CD4-positive, alpha-beta memory T cell (primary cell): ENCODE measurements at regions not wholly inside any gene's neighbourhood (a gene's known extent, or its start where the extent isn't known, plus 50 kb on each side); places are given as distances from the start of the nearest gene placed in this dataset.
A peak's percentile ranks its signal among the peaks of the same experiment; 100 is the strongest.

ENCODE experiments used
- CTCF ChIA-PET: fragments of 350-600 bp; sonication (Branson Sonifier 250); formaldehyde crosslinking; loops from one replicate; lab custom pipeline; 2021; ENCODE audit warnings: inconsistent platforms; ENCODE audit not compliant: partially characterized antibody; lab: Charles Lee
- POLR2A ChIA-PET: fragments of 350-600 bp; sonication (Branson Sonifier 250); formaldehyde crosslinking; loops from one replicate; lab custom pipeline; 2021; ENCODE audit not compliant: partially characterized antibody; lab: Charles Lee
- DNase-seq, 5 donors: peaks; one replicate each; pipeline versions ENCODE4 v3.0.0 to v3.0.0-alpha.2; 2020 to 2022; ENCODE audit warnings: mixed read lengths in 1 of 5
- H3K27ac ChIP-seq: one replicate; pipeline ENCODE4 v1.7.0; 2013; ENCODE audit warnings: low read depth, low read length
- H3K27me3 ChIP-seq: 2 replicates; pipeline ENCODE4 v1.7.0; 2013; ENCODE audit warnings: mild to moderate bottlenecking, low read length, moderate library complexity; ENCODE audit not compliant: insufficient read depth
- H3K36me3 ChIP-seq: 2 replicates; pipeline ENCODE4 v1.7.0; 2013; ENCODE audit warnings: mild to moderate bottlenecking, low read length, moderate library complexity; ENCODE audit not compliant: insufficient read depth
- H3K4me1 ChIP-seq: 2 replicates; pipeline ENCODE4 v1.7.0; 2013; ENCODE audit warnings: mild to moderate bottlenecking, low read length, moderate library complexity; ENCODE audit not compliant: insufficient read depth
- H3K4me3 ChIP-seq, 2 donors: one replicate each; pipeline ENCODE4 v1.7.0; 2013; ENCODE audit warnings: low read length in 2 of 2, mild to moderate bottlenecking in 1 of 2
- H3K9me3 ChIP-seq, 2 donors: one replicate each; pipeline ENCODE4 v1.7.0; 2013; ENCODE audit warnings: low read length in 2 of 2, control low read depth in 1 of 2; ENCODE audit not compliant: control insufficient read depth in 1 of 2
- H3K27ac Mint-ChIP-seq, 7 donors: one replicate each; pipeline ENCODE4 v1.8.0; 2020 to 2021; ENCODE audit warnings: mixed read lengths in 7 of 7, mild to moderate bottlenecking in 6 of 7, inconsistent platforms in 3 of 7, moderate library complexity in 3 of 7
- H3K27me3 Mint-ChIP-seq, 2 donors: one replicate each; pipeline ENCODE4 v1.8.0; 2020 to 2021; ENCODE audit warnings: mixed read lengths in 2 of 2
- H3K36me3 Mint-ChIP-seq, 2 donors: one replicate each; pipeline ENCODE4 v1.8.0; 2020 to 2021; ENCODE audit warnings: mixed read lengths in 2 of 2, inconsistent platforms in 1 of 2, mild to moderate bottlenecking in 1 of 2
- H3K4me1 Mint-ChIP-seq, 4 donors: one replicate each; pipeline ENCODE4 v1.8.0; 2020 to 2021; ENCODE audit warnings: mixed read lengths in 4 of 4, mild to moderate bottlenecking in 1 of 4
- H3K4me3 Mint-ChIP-seq, 8 donors: one replicate each; pipeline ENCODE4 v1.8.0; 2020 to 2021; ENCODE audit warnings: mixed read lengths in 8 of 8, mild to moderate bottlenecking in 7 of 8, moderate library complexity in 6 of 8, inconsistent platforms in 3 of 8
- H3K9me3 Mint-ChIP-seq, 8 donors: one replicate each; pipeline ENCODE4 v1.8.0; 2020 to 2021; ENCODE audit warnings: mixed read lengths in 8 of 8, mild to moderate bottlenecking in 5 of 8, inconsistent platforms in 3 of 8, moderate library complexity in 1 of 8
- intact Hi-C: fragments of 100-400 bp; cut with micrococcal nuclease; formaldehyde crosslinking; loops from one replicate; pipeline ENCODE4 v1.15.1; 2023

- H3K4me1 ChIP-seq, result peaks cover 25% of the 10 kb centered on the region
Observed at GRCh38 chr9:20205821-20206220, 416.5 kb downstream of the MLLT3 start.

GRCh38 chr9:20200991-20201431, 412.2 kb upstream of the SLC24A2 start:
- ChIA-PET POLR2A (no interaction called here), CTCF (no interaction called here)
- Mint-ChIP-seq H3K36me3 (peaks cover 1 to 4% of the 10 kb centered on the region in 2 donors), H3K27ac (no peak overlapping the region), H3K4me3 (no peak overlapping the region), H3K27me3 (peaks cover 2 to 4% of the 10 kb centered on the region in 2 donors), H3K9me3 (peaks cover 0 to 12% (median 5%) of the 10 kb centered on the region in 8 donors), H3K4me1 (peaks cover 0 to 8% (median 0%) of the 10 kb centered on the region in 4 donors)
- H3K9me3 ChIP-seq, result no peaks in the 10 kb centered on the region
- H3K36me3 ChIP-seq, result no peaks in the 10 kb centered on the region
- no peak for DNase-seq
- no peaks in the 10 kb centered on the region for H3K4me1 ChIP-seq
- H3K4me3 ChIP-seq, result no peak overlapping the region
- intact Hi-C loops, result loop anchor here (10.0 kb wide), 1 partner anchor 414 kb away; no protein-coding TSS in a partner anchor
- H3K27me3 ChIP-seq, result no peaks in the 10 kb centered on the region
- no peak overlapping the region for H3K27ac ChIP-seq

More at GRCh38 chr9:20205821-20206220, 416.5 kb downstream of the MLLT3 start:
- H3K4me3 ChIP-seq, result no peak overlapping the region
- DNase-seq, result no peak
- no peaks in the 10 kb centered on the region for H3K36me3 ChIP-seq
- no peak overlapping the region for H3K27ac ChIP-seq
- Mint-ChIP-seq H3K27me3 (peaks cover 0 to 4% of the 10 kb centered on the region in 2 donors), H3K36me3 (no peaks in the 10 kb centered on the region), H3K4me1 (peaks cover 20 to 34% (median 27%) of the 10 kb centered on the region in 4 donors), H3K27ac (no peak overlapping the region), H3K4me3 (no peak overlapping the region), H3K9me3 (no peaks in the 10 kb centered on the region)
- H3K9me3 ChIP-seq, result no peaks in the 10 kb centered on the region
- ChIA-PET POLR2A (no interaction called here), CTCF (interaction anchor here (0.6 kb wide), 1 partner anchor 261 kb away, joined by 3 read pairs; no protein-coding TSS in a partner anchor)
- intact Hi-C loops, result loop anchor here (10.0 kb wide), 1 partner anchor 409 kb away; no protein-coding TSS in a partner anchor
- H3K27me3 ChIP-seq, result no peaks in the 10 kb centered on the region

GRCh38 chr9:20200581-20200980, 411.7 kb upstream of the SLC24A2 start:
- Histone ChIP-seq H3K9me3 (no peaks in the 10 kb centered on the region), H3K27me3 (no peaks in the 10 kb centered on the region), H3K4me3 (no peak overlapping the region), H3K4me1 (no peaks in the 10 kb centered on the region), H3K27ac (no peak overlapping the region), H3K36me3 (no peaks in the 10 kb centered on the region)
- Mint-ChIP-seq H3K4me1 (peaks cover 0 to 8% (median 0%) of the 10 kb centered on the region in 4 donors), H3K9me3 (peaks cover 0 to 16% (median 6%) of the 10 kb centered on the region in 8 donors), H3K27ac (no peak overlapping the region), H3K4me3 (no peak overlapping the region), H3K36me3 (peaks cover 1 to 4% of the 10 kb centered on the region in 2 donors), H3K27me3 (peaks cover 2 to 4% of the 10 kb centered on the region in 2 donors)
- intact Hi-C loops, result loop anchor here (10.0 kb wide), 1 partner anchor 414 kb away; no protein-coding TSS in a partner anchor
- DNase-seq, result no peak
- CTCF ChIA-PET, result no interaction called here
- POLR2A ChIA-PET, result no interaction called here

- Mint-ChIP-seq H3K27me3 (peaks cover 2 to 4% of the 10 kb centered on the region in 2 donors), H3K36me3 (peaks cover 1 to 4% of the 10 kb centered on the region in 2 donors), H3K9me3 (peaks cover 0 to 22% (median 10%) of the 10 kb centered on the region in 8 donors), H3K4me3 (no peak overlapping the region), H3K4me1 (peaks cover 0 to 8% (median 0%) of the 10 kb centered on the region in 4 donors), H3K27ac (no peak overlapping the region)
- ChIA-PET POLR2A (no interaction called here), CTCF (no interaction called here)
- no peaks in the 10 kb centered on the region for H3K36me3 ChIP-seq
- intact Hi-C loops, result no loop called here
- no peak overlapping the region for H3K4me3 ChIP-seq
- H3K27ac ChIP-seq, result no peak overlapping the region
- no peaks in the 10 kb centered on the region for H3K27me3 ChIP-seq
- H3K9me3 ChIP-seq, result no peaks in the 10 kb centered on the region
- no peak for DNase-seq
- no peaks in the 10 kb centered on the region for H3K4me1 ChIP-seq
Observed at GRCh38 chr9:20199111-20199510, 410.3 kb upstream of the SLC24A2 start.

GRCh38 chr9:20197976-20198685, 409.3 kb upstream of the SLC24A2 start:
- POLR2A ChIA-PET, result no interaction called here
- H3K27me3 Mint-ChIP-seq, result peaks cover 2 to 4% of the 10 kb centered on the region in 2 donors
- no peaks in the 10 kb centered on the region for H3K4me1 ChIP-seq
- DNase-seq, result no peak
- no peak overlapping the region for H3K27ac Mint-ChIP-seq
- no peak overlapping the region for H3K4me3 Mint-ChIP-seq
- peaks cover 0 to 25% (median 10%) of the 10 kb centered on the region in 8 donors for H3K9me3 Mint-ChIP-seq
- H3K36me3 Mint-ChIP-seq, result peaks cover 1 to 4% of the 10 kb centered on the region in 2 donors
- H3K4me3 ChIP-seq, result no peak overlapping the region
- peaks cover 0 to 8% (median 0%) of the 10 kb centered on the region in 4 donors for H3K4me1 Mint-ChIP-seq
- no peaks in the 10 kb centered on the region for H3K27me3 ChIP-seq
- no peaks in the 10 kb centered on the region for H3K36me3 ChIP-seq
- no peaks in the 10 kb centered on the region for H3K9me3 ChIP-seq
- no peak overlapping the region for H3K27ac ChIP-seq
- intact Hi-C loops, result no loop called here
- CTCF ChIA-PET, result no interaction called here

GRCh38 chr9:20191228-20191840, 402.5 kb upstream of the SLC24A2 start:
- ChIA-PET POLR2A (no interaction called here), CTCF (interaction anchor here (1.5 to 2.2 kb wide), 2 partner anchors 750 kb away, joined by 3 to 7 read pairs; no protein-coding TSS in a partner anchor)
- no peak overlapping the region for H3K27ac ChIP-seq
- H3K36me3 ChIP-seq, result no peaks in the 10 kb centered on the region
- Mint-ChIP-seq H3K4me3 (no peak overlapping the region), H3K36me3 (no peaks in the 10 kb centered on the region), H3K27ac (peak overlapping the region in 1 of 7 donors; percentile 20), H3K4me1 (no peaks in the 10 kb centered on the region), H3K27me3 (no peaks in the 10 kb centered on the region), H3K9me3 (peaks cover 0 to 16% (median 5%) of the 10 kb centered on the region in 8 donors)
- no peaks in the 10 kb centered on the region for H3K4me1 ChIP-seq
- intact Hi-C loops, result no loop called here
- no peaks in the 10 kb centered on the region for H3K9me3 ChIP-seq
- DNase-seq, result no peak
- no peak overlapping the region for H3K4me3 ChIP-seq
- H3K27me3 ChIP-seq, result no peaks in the 10 kb centered on the region

- no peak overlapping the region for H3K27ac ChIP-seq
- CTCF ChIA-PET, result interaction anchor here (1.2 to 1.5 kb wide), 3 partner anchors 12 to 751 kb away, joined by 3 to 4 read pairs (median 4); no protein-coding TSS in a partner anchor
- Mint-ChIP-seq H3K9me3 (peaks cover 0 to 6% (median under 1%) of the 10 kb centered on the region in 8 donors), H3K4me1 (no peaks in the 10 kb centered on the region), H3K4me3 (no peak overlapping the region), H3K27ac (no peak overlapping the region), H3K27me3 (no peaks in the 10 kb centered on the region), H3K36me3 (no peaks in the 10 kb centered on the region)
- no peaks in the 10 kb centered on the region for H3K27me3 ChIP-seq
- H3K4me1 ChIP-seq, result no peaks in the 10 kb centered on the region
- POLR2A ChIA-PET, result no interaction called here
- no peak for DNase-seq
- no peaks in the 10 kb centered on the region for H3K9me3 ChIP-seq
- intact Hi-C loops, result no loop called here
- no peak overlapping the region for H3K4me3 ChIP-seq
- no peaks in the 10 kb centered on the region for H3K36me3 ChIP-seq
Observed at GRCh38 chr9:20189871-20190270, 401.0 kb upstream of the SLC24A2 start.
